HepG2 (cell line): ENCODE measurements at regions not wholly inside any gene's neighbourhood (a gene's known extent, or its start where the extent isn't known, plus 50 kb on each side); places are given as distances from the start of the nearest gene placed in this dataset.

Experiments used
- ATAC-seq: fragments of 200-7000 bp; cut with Tn5 transposase; 3 replicates; pipeline ENCODE4 v1.9.1; 2020; ENCODE audit warnings: mild to moderate bottlenecking, moderate library complexity
- BruUV-seq: library from RNA; stranded (reverse); fragments of 400-500 nt; replicated peaks from 2 replicates; lab custom pipeline; 2021; lab: Mats Ljungman, UMichigan
- CTCF ChIA-PET: fragments of 300-600 bp; formaldehyde crosslinking; extraction: SDS; loops from one replicate; lab custom pipeline; 2021; ENCODE audit warnings: low total read pairs, inconsistent platforms, low intra/inter-chr PET ratio; lab: Yijun Ruan, JAX
- POLR2A ChIA-PET: fragments of 350-600 bp; sonication (Branson Sonifier 250); formaldehyde crosslinking; loops from one replicate; lab custom pipeline; 2020; ENCODE audit warnings: antibody characterized with exemption, inconsistent platforms; lab: Yijun Ruan, JAX
- DNase-seq: peaks from one replicate; pipeline ENCODE4 v3.0.0-alpha.2; 2015; ENCODE audit warnings: low spot score
- FAIRE-seq: peaks from 3 replicates; lab custom pipeline; 2011; peaks lifted over from hg19 to GRCh38; lab: Jason Lieb, UNC
- H2AFZ ChIP-seq: one replicate; pipeline ENCODE4 v1.6.1; 2011; ENCODE audit warnings: low read length, inconsistent platforms
- H3K27ac ChIP-seq: fragments of 300-600 bp; 3 replicates; pipeline ENCODE4 v1.8.0; 2011; ENCODE audit warnings: mixed run types, mild to moderate bottlenecking, mixed read lengths, low read length, inconsistent platforms; ENCODE audit not compliant: insufficient read depth; ENCODE audit errors: extremely low read length
- H3K27me3 ChIP-seq, 2 experiments: fragments of 200-600 bp in 1 of 2; 2 replicates in 1 of 2; 3 replicates in 1 of 2; pipeline versions ENCODE4 v1.6.0 to v1.8.0; 2011; ENCODE audit warnings: low read length in 2 of 2, mild to moderate bottlenecking in 2 of 2, moderate library complexity in 2 of 2, inconsistent platforms in 1 of 2; ENCODE audit not compliant: insufficient read depth in 2 of 2, control insufficient read depth in 1 of 2
- H3K36me3 ChIP-seq, 2 experiments: fragments of 200-600 bp in 1 of 2; replicated peaks in 1 of 2; 2 replicates in 1 of 2; 3 replicates in 1 of 2; pipeline versions ENCODE4 v1.5.1 to v1.8.0; 2011; ENCODE audit warnings: low read length in 2 of 2, inconsistent platforms in 1 of 2; ENCODE audit not compliant: insufficient read depth in 2 of 2, control insufficient read depth in 1 of 2
- H3K4me1 ChIP-seq: 2 replicates; pipeline ENCODE4 v1.5.1; 2012; ENCODE audit warnings: low read length, inconsistent platforms; ENCODE audit not compliant: insufficient read depth
- H3K4me2 ChIP-seq: 2 replicates; pipeline ENCODE4 v1.6.0; 2011; ENCODE audit warnings: low read depth, low read length, inconsistent platforms
- H3K4me3 ChIP-seq, 3 experiments: fragments of 200-600 bp in 1 of 3; sonication (generic), shearing (Covaris generic) in 1 of 3; replicated peaks in 1 of 3; 2 replicates each; pipeline ENCODE4 v1.5.1; 2011 to 2016; ENCODE audit warnings: low read length in 3 of 3, inconsistent platforms in 2 of 3, low read depth in 2 of 3, mild to moderate bottlenecking in 2 of 3, control low read depth in 1 of 3, mixed read lengths in 1 of 3; ENCODE audit not compliant: insufficient read depth in 1 of 3
- H3K79me2 ChIP-seq: one replicate; pipeline ENCODE4 v1.6.1; 2011; ENCODE audit warnings: low read length, inconsistent platforms; ENCODE audit not compliant: insufficient read depth
- H3K9ac ChIP-seq: 2 replicates; pipeline ENCODE4 v1.6.0; 2011; ENCODE audit warnings: mild to moderate bottlenecking, low read depth, low read length, inconsistent platforms; ENCODE audit not compliant: insufficient read depth
- H3K9me3 ChIP-seq: 2 replicates; pipeline ENCODE4 v1.5.1; 2012; ENCODE audit warnings: mild to moderate bottlenecking, low read length
- H4K20me1 ChIP-seq: 2 replicates; pipeline ENCODE4 v1.6.0; 2011; ENCODE audit warnings: inconsistent platforms, mild to moderate bottlenecking, low read length, moderate library complexity; ENCODE audit not compliant: insufficient read depth
- ATM ChIP-seq: fragments of 450-650 bp; IDR thresholded peaks from 2 replicates; pipeline ENCODE4 v1.7.1; 2017; ENCODE audit warnings: mild to moderate bottlenecking, borderline replicate concordance
- CBX5 ChIP-seq: sonication (generic); formaldehyde crosslinking; IDR thresholded peaks from 2 replicates; pipeline ENCODE4 v1.4.0; 2020; ENCODE audit warnings: missing genetic modification reagents, borderline replicate concordance
- CC2D1A ChIP-seq: sonication (generic); formaldehyde crosslinking; IDR thresholded peaks from 2 replicates; pipeline ENCODE4 v1.8.1; 2023; ENCODE audit warnings: mild to moderate bottlenecking, missing genetic modification reagents
- FOXA3 ChIP-seq: IDR thresholded peaks from 2 replicates; pipeline ENCODE4 v1.6.1; 2016; ENCODE audit warnings: missing genetic modification reagents, missing compliant biosample characterization
- FOXK2 ChIP-seq: fragments of 450-650 bp; IDR thresholded peaks from 2 replicates; pipeline ENCODE4 v1.6.1; 2016
- HMG20B ChIP-seq: conservative IDR thresholded peaks from 2 replicates; pipeline ENCODE4 v1.6.1; 2016; ENCODE audit warnings: missing genetic modification reagents, missing compliant biosample characterization
- MEIS1 ChIP-seq: sonication (generic); formaldehyde crosslinking; IDR thresholded peaks from 2 replicates; pipeline ENCODE4 v1.9.0; 2021; ENCODE audit warnings: mild to moderate bottlenecking, missing genetic modification reagents, moderate library complexity, borderline replicate concordance
- PHF5A ChIP-seq: IDR thresholded peaks from one replicate; pipeline ENCODE4 v1.6.1; 2018; ENCODE audit warnings: low read depth, missing genetic modification reagents; ENCODE audit not compliant: unreplicated experiment
- SRSF4 ChIP-seq: fragments of 200-400 bp; formaldehyde crosslinking; IDR thresholded peaks from one replicate; pipeline ENCODE4 v1.6.1; 2018; ENCODE audit warnings: mild to moderate bottlenecking, low read depth, low read length, moderate library complexity; ENCODE audit not compliant: poor library complexity, severe bottlenecking
- SUZ12 ChIP-seq: fragments of 150-350 bp; IDR thresholded peaks from 2 replicates; pipeline ENCODE4 v1.6.1; 2014; ENCODE audit warnings: low read depth, low read length
- ZNF234 ChIP-seq: sonication (generic); formaldehyde crosslinking; conservative IDR thresholded peaks from 2 replicates; pipeline ENCODE4 v1.5.1; 2020; ENCODE audit warnings: mild to moderate bottlenecking, missing genetic modification reagents
- ZNF510 ChIP-seq: sonication (generic); formaldehyde crosslinking; IDR thresholded peaks from 2 replicates; pipeline ENCODE4 v1.4.0; 2020; ENCODE audit warnings: low read depth, mild to moderate bottlenecking, missing genetic modification reagents
- ZNF776 ChIP-seq: sonication (generic); formaldehyde crosslinking; IDR thresholded peaks from 2 replicates; pipeline ENCODE4 v1.4.0; 2020; ENCODE audit warnings: mild to moderate bottlenecking, missing genetic modification reagents
- ZNF839 ChIP-seq: sonication (generic); formaldehyde crosslinking; IDR thresholded peaks from 2 replicates; pipeline ENCODE4 v1.4.0; 2020; ENCODE audit warnings: missing genetic modification reagents, mild to moderate bottlenecking, borderline replicate concordance
- WGBS: methylation state at CpG from one replicate; pipeline ENCODE4 v1.1.6; 2017; ENCODE audit warnings: low lambda C conversion rate; 5-methylcytosine and 5-hydroxymethylcytosine counted together
- in situ Hi-C: cut with HindIII; loops from 2 replicates; pipeline ENCODE4 v1.10.0; 2017; ENCODE audit warnings: low pct_unique_long_range_greater_than_20kb; ENCODE audit not compliant: extremely low pct_ligation_motif_present
- intact Hi-C: fragments of 100-400 bp; cut with micrococcal nuclease; formaldehyde crosslinking; loops from one replicate; pipeline ENCODE4 v1.10.0; 2022; ENCODE audit not compliant: unreplicated experiment
- TF ChIP-seq, protein P1 (sequence below): sonication (generic); formaldehyde crosslinking; IDR thresholded peaks from 2 replicates; pipeline ENCODE4 v1.4.0; 2020; ENCODE audit warnings: missing genetic modification reagents
- TF ChIP-seq, protein P2 (sequence below): sonication (generic); formaldehyde crosslinking; IDR thresholded peaks from 2 replicates; pipeline ENCODE4 v1.5.1; 2020; ENCODE audit warnings: missing genetic modification reagents, mild to moderate bottlenecking, borderline replicate concordance
- TF ChIP-seq, protein P3 (sequence below): sonication (generic); formaldehyde crosslinking; IDR thresholded peaks from 2 replicates; pipeline ENCODE4 v1.5.0; 2020; ENCODE audit warnings: mild to moderate bottlenecking, missing genetic modification reagents
- TF ChIP-seq, protein P4 (sequence below): sonication (generic); formaldehyde crosslinking; IDR thresholded peaks from 2 replicates; pipeline ENCODE4 v1.4.0; 2020; ENCODE audit warnings: missing genetic modification reagents

DNA sequence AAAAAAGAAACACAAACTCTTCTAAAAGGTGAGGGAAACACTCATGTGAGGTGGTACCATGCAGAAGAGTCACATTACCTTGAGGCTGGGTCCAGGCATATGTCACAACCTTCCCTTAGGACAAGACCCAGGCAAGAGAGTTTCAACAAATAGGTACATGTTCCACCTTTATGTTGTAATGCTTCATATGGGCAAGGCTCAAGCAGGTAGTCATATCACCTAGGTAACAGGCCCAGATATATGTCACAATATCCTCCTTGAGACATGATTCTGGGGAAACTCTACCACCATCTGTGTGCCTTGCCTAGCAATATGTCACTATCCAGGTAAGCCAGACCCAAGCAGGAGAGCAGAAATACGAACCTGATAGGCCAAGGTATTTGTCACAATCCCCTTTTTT, 892.2 kb upstream of the AMELY start:
- Histone ChIP-seq H3K4me2 (no peak overlapping the region), H3K79me2 (no peaks in the 10 kb centered on the region), H3K27ac (no peak overlapping the region), H3K4me3 (no peak overlapping the region), H3K4me1 (no peaks in the 10 kb centered on the region), H3K36me3 (no peaks in the 10 kb centered on the region), H4K20me1 (no peaks in the 10 kb centered on the region), H3K9me3 (no peaks in the 10 kb centered on the region), H2AFZ (no peak overlapping the region), H3K9ac (no peak overlapping the region), H3K27me3 (no peaks in the 10 kb centered on the region)
- DNase-seq (no peak), ATAC-seq (no peak), FAIRE-seq (no peak)
- CTCF ChIA-PET: no interaction called here
- POLR2A ChIA-PET: no interaction called here
- in situ Hi-C loops: no loop called here
- WGBS: no CpG with 5 or more reads among the region's 1 CpG
- BruUV-seq: no TSS peak
- intact Hi-C loops: no loop called here
- TF ChIP-seq ZNF776 (CRISPR knock-in tag): no peak
- TF ChIP-seq CBX5 (CRISPR knock-in tag): no peak
- TF ChIP-seq FOXK2: no peak
- TF ChIP-seq FOXA3 (CRISPR knock-in tag): no peak
- TF ChIP-seq, protein P1, sequence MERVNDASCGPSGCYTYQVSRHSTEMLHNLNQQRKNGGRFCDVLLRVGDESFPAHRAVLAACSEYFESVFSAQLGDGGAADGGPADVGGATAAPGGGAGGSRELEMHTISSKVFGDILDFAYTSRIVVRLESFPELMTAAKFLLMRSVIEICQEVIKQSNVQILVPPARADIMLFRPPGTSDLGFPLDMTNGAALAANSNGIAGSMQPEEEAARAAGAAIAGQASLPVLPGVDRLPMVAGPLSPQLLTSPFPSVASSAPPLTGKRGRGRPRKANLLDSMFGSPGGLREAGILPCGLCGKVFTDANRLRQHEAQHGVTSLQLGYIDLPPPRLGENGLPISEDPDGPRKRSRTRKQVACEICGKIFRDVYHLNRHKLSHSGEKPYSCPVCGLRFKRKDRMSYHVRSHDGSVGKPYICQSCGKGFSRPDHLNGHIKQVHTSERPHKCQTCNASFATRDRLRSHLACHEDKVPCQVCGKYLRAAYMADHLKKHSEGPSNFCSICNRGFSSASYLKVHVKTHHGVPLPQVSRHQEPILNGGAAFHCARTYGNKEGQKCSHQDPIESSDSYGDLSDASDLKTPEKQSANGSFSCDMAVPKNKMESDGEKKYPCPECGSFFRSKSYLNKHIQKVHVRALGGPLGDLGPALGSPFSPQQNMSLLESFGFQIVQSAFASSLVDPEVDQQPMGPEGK: no peak
- no peak for TF ChIP-seq ATM
- no peak for TF ChIP-seq MEIS1 (CRISPR knock-in tag)
- TF ChIP-seq, protein P2, sequence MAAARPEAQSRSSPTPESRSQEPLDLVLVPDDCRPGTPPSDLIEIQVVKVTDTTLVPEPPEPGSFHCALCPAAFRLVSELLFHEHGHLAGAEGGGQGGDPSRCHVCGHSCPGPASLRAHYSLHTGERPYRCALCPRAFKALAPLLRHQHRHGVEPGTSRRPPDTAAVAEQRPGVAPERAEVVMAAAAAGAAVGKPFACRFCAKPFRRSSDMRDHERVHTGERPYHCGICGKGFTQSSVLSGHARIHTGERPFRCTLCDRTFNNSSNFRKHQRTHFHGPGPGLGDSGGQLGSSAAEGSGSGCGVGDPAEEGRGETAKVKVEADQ: no peak
- TF ChIP-seq ZNF510 (CRISPR knock-in tag): no peak
- TF ChIP-seq CC2D1A: no peak
- TF ChIP-seq ZNF234 (CRISPR knock-in tag): no peak
- TF ChIP-seq, protein P3, sequence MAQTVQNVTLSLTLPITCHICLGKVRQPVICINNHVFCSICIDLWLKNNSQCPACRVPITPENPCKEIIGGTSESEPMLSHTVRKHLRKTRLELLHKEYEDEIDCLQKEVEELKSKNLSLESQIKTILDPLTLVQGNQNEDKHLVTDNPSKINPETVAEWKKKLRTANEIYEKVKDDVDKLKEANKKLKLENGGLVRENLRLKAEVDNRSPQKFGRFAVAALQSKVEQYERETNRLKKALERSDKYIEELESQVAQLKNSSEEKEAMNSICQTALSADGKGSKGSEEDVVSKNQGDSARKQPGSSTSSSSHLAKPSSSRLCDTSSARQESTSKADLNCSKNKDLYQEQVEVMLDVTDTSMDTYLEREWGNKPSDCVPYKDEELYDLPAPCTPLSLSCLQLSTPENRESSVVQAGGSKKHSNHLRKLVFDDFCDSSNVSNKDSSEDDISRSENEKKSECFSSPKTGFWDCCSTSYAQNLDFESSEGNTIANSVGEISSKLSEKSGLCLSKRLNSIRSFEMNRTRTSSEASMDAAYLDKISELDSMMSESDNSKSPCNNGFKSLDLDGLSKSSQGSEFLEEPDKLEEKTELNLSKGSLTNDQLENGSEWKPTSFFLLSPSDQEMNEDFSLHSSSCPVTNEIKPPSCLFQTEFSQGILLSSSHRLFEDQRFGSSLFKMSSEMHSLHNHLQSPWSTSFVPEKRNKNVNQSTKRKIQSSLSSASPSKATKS (CRISPR knock-in tag): no peak
- TF ChIP-seq, protein P4, sequence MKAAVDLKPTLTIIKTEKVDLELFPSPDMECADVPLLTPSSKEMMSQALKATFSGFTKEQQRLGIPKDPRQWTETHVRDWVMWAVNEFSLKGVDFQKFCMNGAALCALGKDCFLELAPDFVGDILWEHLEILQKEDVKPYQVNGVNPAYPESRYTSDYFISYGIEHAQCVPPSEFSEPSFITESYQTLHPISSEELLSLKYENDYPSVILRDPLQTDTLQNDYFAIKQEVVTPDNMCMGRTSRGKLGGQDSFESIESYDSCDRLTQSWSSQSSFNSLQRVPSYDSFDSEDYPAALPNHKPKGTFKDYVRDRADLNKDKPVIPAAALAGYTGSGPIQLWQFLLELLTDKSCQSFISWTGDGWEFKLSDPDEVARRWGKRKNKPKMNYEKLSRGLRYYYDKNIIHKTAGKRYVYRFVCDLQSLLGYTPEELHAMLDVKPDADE: no peak
- no peak for TF ChIP-seq HMG20B (CRISPR knock-in tag)
- no peak for TF ChIP-seq SRSF4
- no peak for TF ChIP-seq ZNF839 (CRISPR knock-in tag)
- TF ChIP-seq SUZ12: no peak
- TF ChIP-seq PHF5A: no peak
